ENCODE measurements at regions not wholly inside any gene's neighbourhood (a gene's known extent, or its start where the extent isn't known, plus 50 kb on each side); places are given as distances from the start of the nearest gene placed in this dataset.

GRCh38 chr5:166823360-166823759, 1468.1 kb upstream of the WWC1 start:
- TF ChIP-seq POLR2A (IDR thresholded peaks at IDR 0.05) = no peak
- no peak for TF ChIP-seq CTCF (IDR thresholded peaks at IDR 0.05 in 8 of 11, conservative IDR thresholded peaks at IDR 0.05 in 3 of 11)
- no peak for TF ChIP-seq POLR2AphosphoS5 (IDR thresholded peaks at IDR 0.05)
